ENCODE measurements at regions not wholly inside any gene's neighbourhood (a gene's known extent, or its start where the extent isn't known, plus 50 kb on each side); places are given as distances from the start of the nearest gene placed in this dataset.

- no peak for FAIRE-seq
- no peak overlapping the region for H3K4me3 ChIP-seq (replicated peaks in 1 of 3; ENCODE audit: insufficient read depth in 1 of 3, low read depth in 2 of 3, low read length in 3 of 3)
- H3K79me2 ChIP-seq (ENCODE audit: insufficient read depth, low read length), result no peaks in the 10 kb centered on the region
- DNase-seq (ENCODE audit: low spot score), result no peak
- no TSS peak for BruUV-seq (replicated peaks)
- H3K27me3 ChIP-seq (ENCODE audit: control insufficient read depth in 1 of 2, insufficient read depth in 2 of 2, low read length in 2 of 2), result no peaks in the 10 kb centered on the region
- POLR2A ChIA-PET, result no interaction called here
- H2AFZ ChIP-seq (ENCODE audit: low read length), result no peak overlapping the region
- no peaks in the 10 kb centered on the region for H3K36me3 ChIP-seq (replicated peaks in 1 of 2; ENCODE audit: control insufficient read depth in 1 of 2, insufficient read depth in 2 of 2, low read length in 2 of 2)
- no peaks in the 10 kb centered on the region for H4K20me1 ChIP-seq (ENCODE audit: insufficient read depth, low read length)
- in situ Hi-C loops (cut with HindIII; ENCODE audit: extremely low pct_ligation_motif_present, low pct_unique_long_range_greater_than_20kb) (no loop called here), intact Hi-C loops (cut with micrococcal nuclease; ENCODE audit: unreplicated experiment) (no loop called here)
- TF ChIP-seq PBX3 (CRISPR knock-in tag; IDR thresholded peaks at IDR 0.05; ENCODE audit: borderline replicate concordance) (no peak), MAFK (conservative IDR thresholded peaks at IDR 0.05 in 1 of 2, IDR thresholded peaks at IDR 0.05 in 1 of 2; ENCODE audit: low read length in 2 of 2) (no peak), TIGD3 (CRISPR knock-in tag; IDR thresholded peaks at IDR 0.05; ENCODE audit: borderline replicate concordance) (no peak), MAZ (IDR thresholded peaks at IDR 0.05; ENCODE audit: borderline replicate concordance, low read depth, low read length) (no peak), MAZ (CRISPR knock-in tag; IDR thresholded peaks at IDR 0.05; ENCODE audit: low read depth) (no peak), ZC3H4 (CRISPR knock-in tag; IDR thresholded peaks at IDR 0.05; ENCODE audit: borderline replicate concordance) (no peak), NR2C2 (CRISPR knock-in tag; IDR thresholded peaks at IDR 0.05; ENCODE audit: borderline replicate concordance) (no peak), ZNF879 (CRISPR knock-in tag; IDR thresholded peaks at IDR 0.05) (no peak), ELF3 (CRISPR knock-in tag; IDR thresholded peaks at IDR 0.05) (no peak), ZFP41 (CRISPR knock-in tag; IDR thresholded peaks at IDR 0.05; ENCODE audit: borderline replicate concordance) (no peak), ZNF431 (CRISPR knock-in tag; IDR thresholded peaks at IDR 0.05; ENCODE audit: borderline replicate concordance, low read depth) (no peak), FOXK2 (IDR thresholded peaks at IDR 0.05) (no peak), MXI1 (IDR thresholded peaks at IDR 0.05; ENCODE audit: borderline replicate concordance, low read depth, low read length) (no peak)
- TF ChIP-seq, protein P1, sequence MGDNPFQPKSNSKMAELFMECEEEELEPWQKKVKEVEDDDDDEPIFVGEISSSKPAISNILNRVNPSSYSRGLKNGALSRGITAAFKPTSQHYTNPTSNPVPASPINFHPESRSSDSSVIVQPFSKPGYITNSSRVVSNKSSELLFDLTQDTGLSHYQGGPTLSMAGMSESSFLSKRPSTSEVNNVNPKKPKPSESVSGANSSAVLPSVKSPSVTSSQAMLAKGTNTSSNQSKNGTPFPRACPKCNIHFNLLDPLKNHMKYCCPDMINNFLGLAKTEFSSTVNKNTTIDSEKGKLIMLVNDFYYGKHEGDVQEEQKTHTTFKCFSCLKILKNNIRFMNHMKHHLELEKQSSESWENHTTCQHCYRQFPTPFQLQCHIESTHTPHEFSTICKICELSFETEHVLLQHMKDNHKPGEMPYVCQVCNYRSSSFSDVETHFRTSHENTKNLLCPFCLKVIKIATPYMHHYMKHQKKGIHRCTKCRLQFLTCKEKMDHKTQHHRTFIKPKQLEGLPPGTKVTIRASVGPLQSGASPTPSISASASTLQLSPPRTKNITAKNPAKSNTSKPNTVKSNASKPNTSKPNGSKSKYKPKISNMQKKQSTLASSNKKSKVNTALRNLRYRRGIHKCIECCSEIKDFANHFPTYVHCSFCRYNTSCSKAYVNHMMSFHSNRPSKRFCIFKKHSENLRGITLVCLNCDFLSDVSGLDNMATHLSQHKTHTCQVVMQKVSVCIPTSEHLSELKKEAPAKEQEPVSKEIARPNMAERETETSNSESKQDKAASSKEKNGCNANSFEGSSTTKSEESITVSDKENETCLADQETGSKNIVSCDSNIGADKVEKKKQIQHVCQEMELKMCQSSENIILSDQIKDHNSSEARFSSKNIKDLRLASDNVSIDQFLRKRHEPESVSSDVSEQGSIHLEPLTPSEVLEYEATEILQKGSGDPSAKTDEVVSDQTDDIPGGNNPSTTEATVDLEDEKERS (CRISPR knock-in tag; IDR thresholded peaks at IDR 0.05), result no peak
- TF ChIP-seq, protein P2, sequence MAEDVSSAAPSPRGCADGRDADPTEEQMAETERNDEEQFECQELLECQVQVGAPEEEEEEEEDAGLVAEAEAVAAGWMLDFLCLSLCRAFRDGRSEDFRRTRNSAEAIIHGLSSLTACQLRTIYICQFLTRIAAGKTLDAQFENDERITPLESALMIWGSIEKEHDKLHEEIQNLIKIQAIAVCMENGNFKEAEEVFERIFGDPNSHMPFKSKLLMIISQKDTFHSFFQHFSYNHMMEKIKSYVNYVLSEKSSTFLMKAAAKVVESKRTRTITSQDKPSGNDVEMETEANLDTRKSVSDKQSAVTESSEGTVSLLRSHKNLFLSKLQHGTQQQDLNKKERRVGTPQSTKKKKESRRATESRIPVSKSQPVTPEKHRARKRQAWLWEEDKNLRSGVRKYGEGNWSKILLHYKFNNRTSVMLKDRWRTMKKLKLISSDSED (CRISPR knock-in tag; IDR thresholded peaks at IDR 0.05), result no peak
- TF ChIP-seq, protein P3, sequence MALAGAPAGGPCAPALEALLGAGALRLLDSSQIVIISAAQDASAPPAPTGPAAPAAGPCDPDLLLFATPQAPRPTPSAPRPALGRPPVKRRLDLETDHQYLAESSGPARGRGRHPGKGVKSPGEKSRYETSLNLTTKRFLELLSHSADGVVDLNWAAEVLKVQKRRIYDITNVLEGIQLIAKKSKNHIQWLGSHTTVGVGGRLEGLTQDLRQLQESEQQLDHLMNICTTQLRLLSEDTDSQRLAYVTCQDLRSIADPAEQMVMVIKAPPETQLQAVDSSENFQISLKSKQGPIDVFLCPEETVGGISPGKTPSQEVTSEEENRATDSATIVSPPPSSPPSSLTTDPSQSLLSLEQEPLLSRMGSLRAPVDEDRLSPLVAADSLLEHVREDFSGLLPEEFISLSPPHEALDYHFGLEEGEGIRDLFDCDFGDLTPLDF (CRISPR knock-in tag; IDR thresholded peaks at IDR 0.05), result no peak
- no peak overlapping the region for H3K4me2 ChIP-seq (ENCODE audit: low read depth, low read length)
- H3K9ac ChIP-seq (ENCODE audit: insufficient read depth, low read depth, low read length), result no peak overlapping the region
- CTCF ChIA-PET (ENCODE audit: low intra/inter-chr PET ratio, low total read pairs), result no interaction called here
- H3K27ac ChIP-seq (ENCODE audit: extremely low read length, insufficient read depth, low read length), result no peak overlapping the region
- ATAC-seq, result no peak
- no peaks in the 10 kb centered on the region for H3K9me3 ChIP-seq (ENCODE audit: low read length)
- 58% methylated on average over 15 of the region's 16 CpGs for WGBS (ENCODE audit: low lambda C conversion rate)
- no peaks in the 10 kb centered on the region for H3K4me1 ChIP-seq (ENCODE audit: insufficient read depth, low read length)
Measured at GRCh38 chr15:77781151-77781945, 148.6 kb upstream of the LINGO1 start.
